RWPE2 (cell line): ENCODE measurements at regions not wholly inside any gene's neighbourhood (a gene's known extent, or its start where the extent isn't known, plus 50 kb on each side); places are given as distances from the start of the nearest gene placed in this dataset.

ENCODE experiments used
- ATAC-seq: fragments of 200-7000 bp; cut with Tn5 transposase; 3 replicates; pipeline ENCODE4 v1.9.1; 2021; ENCODE audit warnings: low read depth
- DNase-seq: peaks from one replicate; pipeline ENCODE4 v3.0.0-alpha.2; 2020; ENCODE audit warnings: low spot score
- H3K27ac ChIP-seq: fragments of 450-650 bp; 2 replicates; pipeline ENCODE4 v1.5.1; 2017; ENCODE audit warnings: mild to moderate bottlenecking; ENCODE audit not compliant: poor library complexity, severe bottlenecking
- H3K27me3 ChIP-seq: fragments of 250-450 bp; sonication (Bioruptor Pico); 2 replicates; pipeline ENCODE4 v1.5.1; 2021; ENCODE audit warnings: mild to moderate bottlenecking, moderate library complexity; ENCODE audit not compliant: insufficient read depth, poor library complexity, severe bottlenecking
- H3K36me3 ChIP-seq: fragments of 250-450 bp; sonication (Bioruptor Pico); 2 replicates; pipeline ENCODE4 v1.5.1; 2020; ENCODE audit warnings: low read depth, mild to moderate bottlenecking, moderate library complexity
- H3K4me1 ChIP-seq: fragments of 250-450 bp; sonication (Bioruptor Pico); 2 replicates; pipeline ENCODE4 v1.5.1; 2021; ENCODE audit warnings: mild to moderate bottlenecking, moderate library complexity; ENCODE audit not compliant: insufficient read depth, poor library complexity, severe bottlenecking
- H3K4me3 ChIP-seq: fragments of 250-450 bp; sonication (Bioruptor Pico); 2 replicates; pipeline ENCODE4 v1.5.1; 2021; ENCODE audit warnings: mild to moderate bottlenecking, moderate library complexity; ENCODE audit not compliant: severe bottlenecking
- H3K9me3 ChIP-seq: fragments of 250-450 bp; sonication (Bioruptor Pico); 2 replicates; pipeline ENCODE4 v1.5.1; 2021; ENCODE audit warnings: mild to moderate bottlenecking, moderate library complexity; ENCODE audit not compliant: severe bottlenecking
- TF ChIP-seq, protein P1 (sequence below): fragments of 450-650 bp; IDR thresholded peaks from one replicate; pipeline ENCODE4 v1.5.1; 2017; ENCODE audit warnings: mild to moderate bottlenecking, moderate library complexity; ENCODE audit not compliant: poor library complexity, severe bottlenecking

DNA sequence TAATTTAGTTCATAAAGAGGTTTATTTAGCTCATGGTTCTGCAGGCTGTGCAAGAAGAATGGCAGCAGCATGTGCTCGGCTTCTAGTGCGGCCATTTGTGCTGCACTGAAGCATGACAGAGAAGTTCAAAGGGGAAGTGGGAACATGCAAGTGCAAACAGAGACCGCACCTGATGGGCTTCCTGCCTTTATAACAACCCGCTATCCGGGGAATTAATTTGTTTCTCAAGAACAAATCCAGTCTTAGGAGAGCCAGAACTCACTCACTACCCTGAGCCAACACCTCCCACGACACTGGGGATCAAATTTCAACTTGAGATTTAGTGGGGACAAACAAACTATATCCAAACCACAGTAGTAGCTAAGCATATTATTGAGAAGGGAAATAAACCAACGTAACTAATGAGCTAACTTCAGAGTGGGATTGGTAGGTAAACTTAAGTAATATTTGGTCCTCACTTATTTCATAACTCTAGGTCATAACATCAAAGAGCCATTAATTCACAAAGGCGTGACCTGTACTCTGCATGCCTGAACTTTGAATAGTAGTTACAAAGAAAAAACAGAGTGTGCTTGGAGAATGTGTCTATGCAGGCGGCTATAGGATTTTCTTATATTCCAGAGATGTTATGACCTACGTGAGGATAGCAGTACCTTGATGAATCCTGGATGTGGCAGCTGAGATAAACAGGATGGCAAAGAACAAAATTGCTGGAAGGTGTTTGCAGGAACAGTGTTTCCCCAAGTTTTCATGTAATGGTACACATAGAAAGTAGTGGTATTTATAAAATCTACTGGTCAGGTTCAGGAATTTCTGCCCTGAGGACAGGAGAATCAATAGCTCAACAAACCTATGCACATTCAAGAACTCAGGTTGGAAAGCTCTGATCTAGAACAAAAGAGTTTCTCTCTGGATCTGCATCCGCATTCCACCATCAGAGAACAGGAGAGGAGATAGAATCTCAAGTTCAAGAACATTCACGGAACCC is 845.9 kb upstream of the ID2 start:
- no peaks in the 10 kb centered on the region for H3K27me3 ChIP-seq
- H3K4me3 ChIP-seq, result no peak overlapping the region
- no peaks in the 10 kb centered on the region for H3K4me1 ChIP-seq
- no peaks in the 10 kb centered on the region for H3K36me3 ChIP-seq
- DNase-seq (no peak), ATAC-seq (no peak)
- H3K9me3 ChIP-seq, result no peaks in the 10 kb centered on the region
- no peak overlapping the region for H3K27ac ChIP-seq
- TF ChIP-seq, protein P1, sequence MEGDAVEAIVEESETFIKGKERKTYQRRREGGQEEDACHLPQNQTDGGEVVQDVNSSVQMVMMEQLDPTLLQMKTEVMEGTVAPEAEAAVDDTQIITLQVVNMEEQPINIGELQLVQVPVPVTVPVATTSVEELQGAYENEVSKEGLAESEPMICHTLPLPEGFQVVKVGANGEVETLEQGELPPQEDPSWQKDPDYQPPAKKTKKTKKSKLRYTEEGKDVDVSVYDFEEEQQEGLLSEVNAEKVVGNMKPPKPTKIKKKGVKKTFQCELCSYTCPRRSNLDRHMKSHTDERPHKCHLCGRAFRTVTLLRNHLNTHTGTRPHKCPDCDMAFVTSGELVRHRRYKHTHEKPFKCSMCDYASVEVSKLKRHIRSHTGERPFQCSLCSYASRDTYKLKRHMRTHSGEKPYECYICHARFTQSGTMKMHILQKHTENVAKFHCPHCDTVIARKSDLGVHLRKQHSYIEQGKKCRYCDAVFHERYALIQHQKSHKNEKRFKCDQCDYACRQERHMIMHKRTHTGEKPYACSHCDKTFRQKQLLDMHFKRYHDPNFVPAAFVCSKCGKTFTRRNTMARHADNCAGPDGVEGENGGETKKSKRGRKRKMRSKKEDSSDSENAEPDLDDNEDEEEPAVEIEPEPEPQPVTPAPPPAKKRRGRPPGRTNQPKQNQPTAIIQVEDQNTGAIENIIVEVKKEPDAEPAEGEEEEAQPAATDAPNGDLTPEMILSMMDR, result no peak

GRCh38 chr2:7837237-7837760 is 844.6 kb upstream of the ID2 start:
- no peaks in the 10 kb centered on the region for H3K4me1 ChIP-seq
- H3K27me3 ChIP-seq, result no peaks in the 10 kb centered on the region
- H3K36me3 ChIP-seq, result no peaks in the 10 kb centered on the region
- TF ChIP-seq, protein P1, result no peak
- no peaks in the 10 kb centered on the region for H3K9me3 ChIP-seq
- ATAC-seq (no peak), DNase-seq (no peak)
- H3K27ac ChIP-seq, result no peak overlapping the region
- H3K4me3 ChIP-seq, result no peak overlapping the region

- ATAC-seq (no peak), DNase-seq (no peak)
- no peaks in the 10 kb centered on the region for H3K4me1 ChIP-seq
- H3K9me3 ChIP-seq, result no peaks in the 10 kb centered on the region
- no peak overlapping the region for H3K27ac ChIP-seq
- no peaks in the 10 kb centered on the region for H3K27me3 ChIP-seq
- H3K4me3 ChIP-seq, result no peak overlapping the region
- TF ChIP-seq, protein P1, result no peak
- no peaks in the 10 kb centered on the region for H3K36me3 ChIP-seq
Measured at GRCh38 chr2:7838669-7839068, 843.2 kb upstream of the ID2 start.

DNA sequence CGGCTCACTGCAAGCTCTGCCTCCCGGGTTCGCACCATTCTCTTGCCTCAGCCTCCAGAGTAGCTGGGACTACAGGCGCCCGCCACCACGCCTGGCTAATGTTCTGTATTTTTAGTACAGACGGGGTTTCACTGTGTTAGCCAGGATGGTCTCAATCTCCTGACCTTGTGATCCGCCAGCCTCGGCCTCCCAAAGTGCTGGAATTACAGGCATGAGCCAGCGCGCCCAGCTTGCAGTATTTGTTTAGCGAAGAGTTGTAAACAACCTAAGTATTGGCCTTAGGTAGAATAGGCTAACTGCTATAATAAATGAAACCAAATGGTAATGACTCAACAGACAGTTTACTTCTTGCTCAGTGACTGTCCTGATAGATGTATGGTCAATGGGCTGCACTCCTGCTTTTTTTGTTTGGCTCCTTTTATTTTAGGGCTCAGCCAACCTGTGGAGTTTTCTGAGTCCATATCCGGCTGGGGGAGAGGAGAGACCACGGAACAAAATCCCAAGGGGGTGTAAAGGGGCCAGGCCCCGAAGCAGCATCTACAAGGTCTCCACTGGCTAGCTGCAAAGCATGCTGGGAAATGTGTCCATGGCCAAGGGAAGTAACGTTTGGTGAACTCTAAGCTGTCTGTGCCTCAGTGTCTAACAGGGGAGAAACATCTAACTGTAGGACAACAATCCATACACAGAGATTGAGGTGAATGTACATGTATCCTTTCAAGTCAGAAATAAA is 841.0 kb upstream of the ID2 start:
- DNase-seq (no peak), ATAC-seq (no peak)
- Histone ChIP-seq H3K4me1 (peaks cover 18% of the 10 kb centered on the region), H3K9me3 (no peaks in the 10 kb centered on the region), H3K4me3 (no peak overlapping the region), H3K27me3 (no peaks in the 10 kb centered on the region), H3K36me3 (no peaks in the 10 kb centered on the region), H3K27ac (no peak overlapping the region)
- TF ChIP-seq, protein P1, result no peak
